GM12891 (cell line): ENCODE measurements at regions not wholly inside any gene's neighbourhood (a gene's known extent, or its start where the extent isn't known, plus 50 kb on each side); places are given as distances from the start of the nearest gene placed in this dataset.

Experiments used
- DNase-seq: peaks from one replicate; pipeline ENCODE4 v3.0.0; 2011; ENCODE audit warnings: low spot score; ENCODE audit not compliant: insufficient read length
- FAIRE-seq: peaks from 2 replicates; lab custom pipeline; 2011; peaks lifted over from hg19 to GRCh38; lab: Jason Lieb, UNC
- PAX5 ChIP-seq: IDR thresholded peaks from 2 replicates; pipeline ENCODE4 v1.6.1; 2011; ENCODE audit warnings: low read length, moderate library complexity, mild to moderate bottlenecking; ENCODE audit not compliant: insufficient read depth, severe bottlenecking
- POLR2A ChIP-seq: IDR thresholded peaks from 2 replicates; pipeline ENCODE4 v1.6.1; 2011; ENCODE audit warnings: low read depth, low read length, control low read depth
- POLR2AphosphoS5 ChIP-seq: IDR thresholded peaks from 2 replicates; pipeline ENCODE4 v1.6.1; 2011; ENCODE audit warnings: low read depth, low read length, control low read depth
- POU2F2 ChIP-seq: IDR thresholded peaks from 2 replicates; pipeline ENCODE4 v1.6.1; 2011; ENCODE audit warnings: low read depth, mild to moderate bottlenecking, control low read depth, low read length, moderate library complexity
- SPI1 ChIP-seq: IDR thresholded peaks from 2 replicates; pipeline ENCODE4 v1.6.1; 2011; ENCODE audit warnings: low read depth, low read length, control low read depth
- TAF1 ChIP-seq: IDR thresholded peaks from 2 replicates; pipeline ENCODE4 v1.6.1; 2011; ENCODE audit warnings: low read depth, low read length, control low read depth

- TF ChIP-seq POLR2AphosphoS5 = no peak
- no peak for TF ChIP-seq POU2F2
- no peak for TF ChIP-seq POLR2A
- no peak for TF ChIP-seq PAX5
- no peak for TF ChIP-seq SPI1
- TF ChIP-seq TAF1 = no peak
- no peak for FAIRE-seq
- DNase-seq = no peak
Observed at GRCh38 chr16:22618842-22619241, 108.2 kb downstream of the NPIPB5 start.

DNA sequence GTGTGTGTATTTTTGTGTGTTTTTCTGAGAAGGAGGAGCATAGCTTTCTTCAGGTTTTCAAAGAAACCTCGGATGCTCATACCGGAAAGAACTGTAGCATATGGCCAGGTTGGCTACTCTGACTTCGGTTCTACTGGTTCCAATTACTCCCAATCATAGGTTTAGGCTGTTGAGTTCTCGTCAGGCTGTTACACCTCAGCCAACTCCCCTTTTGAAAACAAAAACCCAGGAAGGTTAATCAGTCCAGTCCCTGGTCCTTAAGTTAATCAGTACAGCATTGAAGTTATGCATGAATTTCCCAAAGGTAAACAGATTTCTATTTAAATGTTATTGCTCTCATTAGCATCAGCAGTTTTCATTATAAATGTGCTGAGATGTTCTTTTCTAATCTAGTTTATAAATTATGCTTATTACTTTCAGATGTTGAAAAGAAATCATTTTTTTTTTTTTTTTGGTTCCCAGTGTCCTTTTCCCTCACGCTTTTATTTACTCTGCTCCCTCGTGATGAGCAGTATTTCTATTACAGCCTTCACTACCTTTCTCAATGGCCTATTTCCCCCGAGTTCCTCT, 111.0 kb downstream of the NPIPB5 start:
- no peak for DNase-seq
- no peak for FAIRE-seq
- TF ChIP-seq PAX5 (no peak), SPI1 (no peak), POLR2AphosphoS5 (no peak), POU2F2 (no peak), POLR2A (no peak), TAF1 (no peak)

GRCh38 chr16:22622703-22623102, 112.0 kb downstream of the NPIPB5 start:
- no peak for FAIRE-seq
- DNase-seq = no peak
- TF ChIP-seq POLR2A (no peak), TAF1 (no peak)

DNA sequence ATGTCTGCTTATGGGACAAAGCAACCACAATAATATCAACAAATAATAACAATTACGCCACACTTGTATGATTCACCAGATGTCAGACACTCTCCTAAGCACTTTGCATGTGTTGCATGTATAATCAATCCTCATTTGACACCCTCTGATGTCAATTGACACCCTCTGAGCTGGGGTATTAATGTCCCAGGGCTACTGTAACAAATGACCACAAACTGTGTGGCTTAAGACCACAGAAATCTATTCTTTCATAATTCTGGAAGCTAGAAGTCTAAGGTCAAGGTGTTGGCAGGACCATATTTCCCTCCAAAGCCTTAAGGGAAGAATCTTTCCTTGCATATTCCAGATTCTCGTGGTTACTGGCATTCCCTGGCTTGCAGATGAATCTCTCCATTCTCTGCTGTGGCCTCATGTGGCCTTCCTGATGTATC, 112.7 kb downstream of the NPIPB5 start:
- DNase-seq (no peak), FAIRE-seq (no peak)
- TF ChIP-seq POLR2A (no peak), SPI1 (no peak), PAX5 (no peak), POU2F2 (no peak), TAF1 (no peak), POLR2AphosphoS5 (no peak)

- no peak for TF ChIP-seq PAX5
- no peak for TF ChIP-seq POLR2AphosphoS5
- no peak for TF ChIP-seq POLR2A
- TF ChIP-seq TAF1 = no peak
- TF ChIP-seq POU2F2 = no peak
- TF ChIP-seq SPI1 = no peak
- no peak for DNase-seq
- no peak for FAIRE-seq
Observed at GRCh38 chr16:22624038-22624799, 113.5 kb downstream of the NPIPB5 start.

DNA sequence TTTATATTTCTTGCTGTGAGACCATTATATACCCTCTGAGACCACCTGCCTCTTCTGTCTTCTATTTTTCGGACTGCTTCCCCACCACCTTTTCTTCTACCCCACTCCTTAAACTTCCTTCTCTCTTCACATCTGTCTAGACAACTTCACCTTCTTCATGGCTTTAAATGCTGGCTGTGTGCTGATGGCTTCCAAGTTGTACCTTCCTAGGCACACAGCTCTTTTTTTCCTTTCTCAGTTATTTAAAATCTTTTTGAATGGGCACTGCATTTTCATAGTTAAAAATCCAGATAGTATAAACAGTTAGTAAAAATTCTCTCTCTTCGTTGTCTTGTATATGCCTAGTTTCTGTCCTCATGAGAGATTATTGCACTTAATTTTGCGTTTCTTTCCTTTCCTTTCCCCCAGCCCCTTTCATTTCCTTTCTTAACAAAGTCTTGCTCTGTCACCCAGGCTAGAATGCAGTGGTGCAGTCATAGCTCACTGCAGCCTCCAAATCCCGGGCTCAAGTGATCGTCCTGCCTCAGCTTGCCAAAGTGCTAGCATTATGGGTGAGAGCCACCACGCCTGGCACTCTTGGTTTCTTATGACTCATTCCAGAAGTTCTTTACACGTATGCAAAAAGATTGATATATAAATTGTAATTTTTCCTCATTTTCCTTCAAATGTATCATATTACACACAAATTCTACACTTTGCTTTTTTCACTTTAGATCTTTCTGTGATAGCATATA, 114.3 kb downstream of the NPIPB5 start:
- FAIRE-seq (no peak), DNase-seq (no peak)
- no peak for TF ChIP-seq TAF1
- TF ChIP-seq PAX5 = no peak
- no peak for TF ChIP-seq POLR2A
- TF ChIP-seq POU2F2 = no peak
- no peak for TF ChIP-seq SPI1
- no peak for TF ChIP-seq POLR2AphosphoS5

- TF ChIP-seq POU2F2 = no peak
- TF ChIP-seq TAF1 = no peak
- TF ChIP-seq POLR2A = no peak
- TF ChIP-seq POLR2AphosphoS5 = no peak
- no peak for TF ChIP-seq PAX5
- no peak for TF ChIP-seq SPI1
- FAIRE-seq = no peak
- DNase-seq = no peak
Observed at GRCh38 chr16:22625967-22626366, 115.3 kb downstream of the NPIPB5 start.

DNA sequence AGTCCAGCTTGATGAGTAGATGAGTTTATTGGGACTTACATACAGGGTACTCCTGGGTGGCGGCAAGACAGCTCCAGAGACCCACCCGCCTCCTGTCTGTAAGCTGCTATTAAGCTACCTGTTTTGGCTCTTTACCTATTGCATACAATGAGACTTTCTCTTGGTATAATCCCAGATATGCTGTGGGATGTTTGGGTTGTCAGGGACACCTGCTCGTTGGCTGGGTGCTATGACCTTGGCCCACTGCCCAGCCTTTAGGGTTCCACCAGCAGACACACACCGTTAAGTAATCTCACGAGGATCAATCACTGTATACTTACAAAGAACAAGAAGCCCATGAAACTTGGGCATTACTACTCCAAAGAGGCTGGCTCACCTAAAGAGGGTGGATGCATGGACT, 116.4 kb downstream of the NPIPB5 start:
- TF ChIP-seq TAF1 (no peak), POU2F2 (no peak), PAX5 (no peak), POLR2AphosphoS5 (no peak), POLR2A (no peak), SPI1 (no peak)
- no peak for FAIRE-seq
- no peak for DNase-seq

DNA sequence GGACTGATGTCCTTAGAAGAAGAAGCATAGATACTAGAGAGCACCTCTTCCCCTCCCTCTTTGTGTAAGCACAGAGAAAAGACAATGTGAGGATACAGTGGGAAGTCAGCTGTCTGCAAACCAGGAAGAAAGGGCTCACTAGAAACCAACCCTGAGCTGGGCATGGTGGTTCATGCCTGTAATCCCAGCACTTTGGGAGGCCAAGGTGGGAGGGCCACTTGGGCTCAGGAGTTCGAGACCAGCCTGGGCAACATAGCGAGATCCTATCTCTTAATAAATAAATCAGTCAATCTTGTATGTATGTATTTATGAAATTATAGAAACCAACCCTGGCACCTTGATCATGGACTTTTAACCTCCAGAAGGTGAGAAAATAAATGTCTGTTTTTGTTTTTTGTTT, 118.3 kb downstream of the NPIPB5 start:
- TF ChIP-seq POLR2AphosphoS5 = no peak
- TF ChIP-seq PAX5 = no peak
- TF ChIP-seq TAF1 = no peak
- no peak for TF ChIP-seq POU2F2
- TF ChIP-seq POLR2A = no peak
- no peak for TF ChIP-seq SPI1
- DNase-seq = no peak
- no peak for FAIRE-seq
